ENCODE measurements at regions not wholly inside any gene's neighbourhood (a gene's known extent, or its start where the extent isn't known, plus 50 kb on each side); places are given as distances from the start of the nearest gene placed in this dataset.

DNA sequence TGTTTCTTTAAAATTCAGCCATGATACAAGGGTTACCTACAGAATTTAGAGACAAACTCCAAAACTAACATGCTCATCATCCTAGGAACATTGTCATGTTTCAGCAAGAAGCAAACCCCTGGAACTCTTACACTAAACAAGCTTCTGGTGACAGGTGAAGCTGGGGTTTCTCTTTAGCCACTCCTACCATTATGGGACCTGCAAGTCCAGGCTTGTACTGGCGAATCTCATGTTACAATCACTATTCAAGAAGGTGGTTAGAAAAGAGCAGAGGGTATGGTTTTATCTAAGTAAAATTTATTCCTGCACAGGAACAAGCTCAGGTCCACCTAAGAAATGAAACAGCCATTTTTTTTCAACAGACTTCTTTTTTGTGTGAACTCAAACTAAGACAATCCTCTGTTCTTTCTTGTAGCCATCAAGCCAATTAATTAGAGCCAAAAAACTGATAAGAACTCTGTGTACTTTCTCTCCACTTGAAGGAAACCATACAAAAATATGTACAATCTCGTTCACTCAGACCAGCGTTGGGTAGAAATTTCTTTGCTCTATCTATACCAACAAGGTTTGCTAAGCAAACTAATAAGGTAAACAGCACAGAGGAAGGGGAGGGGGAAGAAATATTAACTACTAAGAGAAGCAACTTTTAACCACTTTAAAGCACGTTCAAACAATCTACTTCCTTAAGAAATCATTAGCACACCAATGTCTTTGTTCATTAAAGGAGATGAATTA, 63.3 kb upstream of the NEDD4L start:
- H3K56ac ChIP-seq (replicated peaks; ENCODE audit: insufficient read length, low read depth, low read length) = peak overlapping the region; percentile 33
- no peak overlapping the region for H3K4me2 ChIP-seq (ENCODE audit: insufficient read depth in 1 of 2, low read depth in 2 of 2, low read length in 2 of 2)
- DNase-seq (ENCODE audit: low read depth in 1 of 2, low spot score in 2 of 2) (no peak), FAIRE-seq (no peak)
- no peak overlapping the region for H2BK15ac ChIP-seq (ENCODE audit: low read length)
- no peaks in the 10 kb centered on the region for H4K20me1 ChIP-seq (replicated peaks in 1 of 2; ENCODE audit: control insufficient read depth in 1 of 2, insufficient read depth in 2 of 2, low read length in 2 of 2)
- H3K79me1 ChIP-seq (ENCODE audit: low read depth, low read length) = no peaks in the 10 kb centered on the region
- no peak overlapping the region for H2BK12ac ChIP-seq (ENCODE audit: low read depth, low read length)
- no peaks in the 10 kb centered on the region for H3K27me3 ChIP-seq (replicated peaks in 1 of 4; ENCODE audit: control insufficient read depth in 3 of 4, extremely low read depth in 1 of 4, insufficient read depth in 3 of 4, low read length in 3 of 4)
- H2AK5ac ChIP-seq (ENCODE audit: low read depth, low read length) = no peak overlapping the region
- H3K23me2 ChIP-seq (ENCODE audit: low read depth, low read length) = no peaks in the 10 kb centered on the region
- H3K27ac ChIP-seq (ENCODE audit: low read depth, low read length) = no peak overlapping the region
- 72% methylated on average over 4 of the region's 4 CpGs; no CpG with 5 or more reads in 1 of the 2 experiments for WGBS, 2 experiments (ENCODE audit: extremely low coverage in 1 of 2, insufficient coverage in 1 of 2, insufficient read length in 1 of 2, insufficient replicate concordance in 2 of 2, low coverage in 1 of 2, low lambda C conversion rate in 2 of 2, missing lambda C conversion rate in 1 of 2)
- no peak overlapping the region for H2BK20ac ChIP-seq (ENCODE audit: low read length)
- H3K4ac ChIP-seq (replicated peaks; ENCODE audit: insufficient read length, low read depth, low read length) = no peak overlapping the region
- H3K23ac ChIP-seq (ENCODE audit: insufficient read length) = no peak overlapping the region
- H3K4me3 ChIP-seq (ENCODE audit: extremely low read depth in 1 of 4, insufficient read depth in 2 of 4, low read depth in 3 of 4, low read length in 4 of 4) = no peak overlapping the region
- H2BK120ac ChIP-seq (replicated peaks; ENCODE audit: low read depth, low read length) = no peak overlapping the region
- peak overlapping the region; percentile 27 for H4K5ac ChIP-seq (ENCODE audit: insufficient read length, low read depth, low read length)
- no peak overlapping the region for H2BK5ac ChIP-seq (ENCODE audit: low read depth, low read length)
- POLR2A ChIA-PET (ENCODE audit: partially characterized antibody) = interaction anchor here (1.0 kb wide), 1 partner anchor 9 kb away, joined by 3 read pairs; no protein-coding TSS in a partner anchor
- no peaks in the 10 kb centered on the region for H3K79me2 ChIP-seq (ENCODE audit: control insufficient read depth in 1 of 2, insufficient read depth in 2 of 2, low read length in 2 of 2)
- no peaks in the 10 kb centered on the region for H3K9me3 ChIP-seq (ENCODE audit: insufficient read depth in 2 of 2, low read depth in 1 of 2, low read length in 1 of 2)
- no peak overlapping the region for H3K14ac ChIP-seq (ENCODE audit: insufficient read length)
- H2AFZ ChIP-seq (ENCODE audit: low read length) = peak overlapping the region; percentile 21; the same call in 1 of the 2 replicates
- no peaks in the 10 kb centered on the region; a peak in 3 of 7 replicates for H3K4me1 ChIP-seq (replicated peaks in 1 of 4; ENCODE audit: control insufficient read depth in 3 of 4, insufficient read depth in 4 of 4, low read length in 3 of 4)
- H3K18ac ChIP-seq (ENCODE audit: extremely low read depth, low read length) = no peak overlapping the region
- H3K36me3 ChIP-seq (ENCODE audit: control insufficient read depth in 2 of 4, insufficient read depth in 4 of 4, low read length in 3 of 4) = no peaks in the 10 kb centered on the region
- CTCF ChIA-PET (ENCODE audit: partially characterized antibody) = interaction anchor here (1.0 to 4.8 kb wide), 5 partner anchors 11 to 206 kb away, joined by 3 to 27 read pairs (median 4); partner anchors contain the start of gene NEDD4L
- no peak overlapping the region for H3K9ac ChIP-seq (replicated peaks in 1 of 4; ENCODE audit: extremely low read depth in 1 of 4, low read depth in 3 of 4, low read length in 3 of 4)
- no peak overlapping the region for H4K91ac ChIP-seq (replicated peaks; ENCODE audit: insufficient read length, low read length)
- H4K8ac ChIP-seq (ENCODE audit: extremely low read depth, insufficient read depth, low read length) = no peak overlapping the region
- TF ChIP-seq RXRA (IDR thresholded peaks at IDR 0.05; ENCODE audit: insufficient read depth, low read depth, low read length) (no peak), SP2 (IDR thresholded peaks at IDR 0.05; ENCODE audit: low read length) (no peak), BACH1 (IDR thresholded peaks at IDR 0.05; ENCODE audit: low read length) (no peak), TAF7 (optimal IDR thresholded peaks at IDR 0.05; ENCODE audit: borderline replicate concordance, low read depth, low read length) (no peak), SUZ12 (IDR thresholded peaks at IDR 0.05; ENCODE audit: low read length) (no peak), SRF (IDR thresholded peaks at IDR 0.05; ENCODE audit: low read depth, low read length) (no peak), CEBPB (IDR thresholded peaks at IDR 0.05; ENCODE audit: low read depth, low read length) (no peak)
- TF ChIP-seq, protein P1, sequence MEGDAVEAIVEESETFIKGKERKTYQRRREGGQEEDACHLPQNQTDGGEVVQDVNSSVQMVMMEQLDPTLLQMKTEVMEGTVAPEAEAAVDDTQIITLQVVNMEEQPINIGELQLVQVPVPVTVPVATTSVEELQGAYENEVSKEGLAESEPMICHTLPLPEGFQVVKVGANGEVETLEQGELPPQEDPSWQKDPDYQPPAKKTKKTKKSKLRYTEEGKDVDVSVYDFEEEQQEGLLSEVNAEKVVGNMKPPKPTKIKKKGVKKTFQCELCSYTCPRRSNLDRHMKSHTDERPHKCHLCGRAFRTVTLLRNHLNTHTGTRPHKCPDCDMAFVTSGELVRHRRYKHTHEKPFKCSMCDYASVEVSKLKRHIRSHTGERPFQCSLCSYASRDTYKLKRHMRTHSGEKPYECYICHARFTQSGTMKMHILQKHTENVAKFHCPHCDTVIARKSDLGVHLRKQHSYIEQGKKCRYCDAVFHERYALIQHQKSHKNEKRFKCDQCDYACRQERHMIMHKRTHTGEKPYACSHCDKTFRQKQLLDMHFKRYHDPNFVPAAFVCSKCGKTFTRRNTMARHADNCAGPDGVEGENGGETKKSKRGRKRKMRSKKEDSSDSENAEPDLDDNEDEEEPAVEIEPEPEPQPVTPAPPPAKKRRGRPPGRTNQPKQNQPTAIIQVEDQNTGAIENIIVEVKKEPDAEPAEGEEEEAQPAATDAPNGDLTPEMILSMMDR (IDR thresholded peaks at IDR 0.05; ENCODE audit: control extremely low read depth in 1 of 3, insufficient read depth in 1 of 3, low read depth in 1 of 3, low read length in 3 of 3) = no peak
- TF ChIP-seq, protein P2, sequence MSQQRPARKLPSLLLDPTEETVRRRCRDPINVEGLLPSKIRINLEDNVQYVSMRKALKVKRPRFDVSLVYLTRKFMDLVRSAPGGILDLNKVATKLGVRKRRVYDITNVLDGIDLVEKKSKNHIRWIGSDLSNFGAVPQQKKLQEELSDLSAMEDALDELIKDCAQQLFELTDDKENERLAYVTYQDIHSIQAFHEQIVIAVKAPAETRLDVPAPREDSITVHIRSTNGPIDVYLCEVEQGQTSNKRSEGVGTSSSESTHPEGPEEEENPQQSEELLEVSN (IDR thresholded peaks at IDR 0.05) = no peak
- TF ChIP-seq, protein P3, sequence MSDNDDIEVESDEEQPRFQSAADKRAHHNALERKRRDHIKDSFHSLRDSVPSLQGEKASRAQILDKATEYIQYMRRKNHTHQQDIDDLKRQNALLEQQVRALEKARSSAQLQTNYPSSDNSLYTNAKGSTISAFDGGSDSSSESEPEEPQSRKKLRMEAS (IDR thresholded peaks at IDR 0.05) = no peak
